Mesendoderm (in vitro differentiated cells): ENCODE measurements at regions not wholly inside any gene's neighbourhood (a gene's known extent, or its start where the extent isn't known, plus 50 kb on each side); places are given as distances from the start of the nearest gene placed in this dataset.

ENCODE experiments used
- DNase-seq: peaks from one replicate; pipeline ENCODE4 v3.0.0; 2013
- H2AK5ac ChIP-seq: 2 replicates; pipeline ENCODE4 v1.6.1; 2013; ENCODE audit warnings: low read length, inconsistent platforms
- H2BK120ac ChIP-seq: 2 replicates; pipeline ENCODE4 v1.6.1; 2013; ENCODE audit warnings: low read depth, mild to moderate bottlenecking, low read length, moderate library complexity, mixed read lengths
- H2BK15ac ChIP-seq: replicated peaks from 2 replicates; pipeline ENCODE4 v1.6.1; 2013; ENCODE audit warnings: low read depth, mild to moderate bottlenecking, moderate library complexity
- H2BK5ac ChIP-seq: 2 replicates; pipeline ENCODE4 v1.6.1; 2013; ENCODE audit warnings: low read length, inconsistent platforms
- H3K18ac ChIP-seq: 2 replicates; pipeline ENCODE4 v1.6.1; 2013; ENCODE audit warnings: mild to moderate bottlenecking, low read length, mixed read lengths
- H3K23ac ChIP-seq: one replicate; pipeline ENCODE4 v1.6.1; 2013; ENCODE audit warnings: low read length
- H3K27ac ChIP-seq: 2 replicates; pipeline ENCODE4 v1.5.1; 2013; ENCODE audit warnings: low read depth, mild to moderate bottlenecking, inconsistent platforms, low read length, moderate library complexity
- H3K27me3 ChIP-seq: 2 replicates; pipeline ENCODE4 v1.6.1; 2013; ENCODE audit warnings: low read length, control low read depth, mild to moderate bottlenecking, inconsistent platforms; ENCODE audit not compliant: insufficient read depth, poor library complexity
- H3K36me3 ChIP-seq: 2 replicates; pipeline ENCODE4 v1.6.1; 2013; ENCODE audit warnings: low read length, inconsistent platforms; ENCODE audit not compliant: control insufficient read depth, insufficient read depth
- H3K4ac ChIP-seq: one replicate; pipeline ENCODE4 v1.6.1; 2013; ENCODE audit warnings: low read depth, mild to moderate bottlenecking, low read length, moderate library complexity
- H3K4me1 ChIP-seq: 2 replicates; pipeline ENCODE4 v1.6.1; 2013; ENCODE audit warnings: low read depth, low read length, inconsistent platforms; ENCODE audit not compliant: control insufficient read depth
- H3K4me2 ChIP-seq: 2 replicates; pipeline ENCODE4 v1.6.1; 2013; ENCODE audit warnings: low read length
- H3K4me3 ChIP-seq: 2 replicates; pipeline ENCODE4 v1.5.1; 2013; ENCODE audit warnings: mild to moderate bottlenecking, low read length
- H3K56ac ChIP-seq: one replicate; pipeline ENCODE4 v1.6.1; 2013; ENCODE audit warnings: low read length
- H3K79me1 ChIP-seq: 2 replicates; pipeline ENCODE4 v1.6.1; 2013; ENCODE audit warnings: low read length, inconsistent platforms
- H3K79me2 ChIP-seq: 2 replicates; pipeline ENCODE4 v1.6.1; 2013; ENCODE audit warnings: mild to moderate bottlenecking, low read length; ENCODE audit not compliant: control insufficient read depth, insufficient read depth
- H3K9ac ChIP-seq: 2 replicates; pipeline ENCODE4 v1.6.1; 2013; ENCODE audit warnings: low read length, inconsistent platforms
- H4K5ac ChIP-seq: one replicate; pipeline ENCODE4 v1.6.1; 2013; ENCODE audit warnings: low read length
- H4K8ac ChIP-seq: one replicate; pipeline ENCODE4 v1.6.1; 2013; ENCODE audit warnings: low read depth, mild to moderate bottlenecking, control low read depth, low read length, moderate library complexity
- WGBS: extraction: QIAGEN DNeasy Blood & Tissue Kit; methylation state at CpG from one replicate; pipeline ENCODE4 v1.1.7; 2013; ENCODE audit warnings: low lambda C conversion rate, missing lambda C conversion rate; ENCODE audit not compliant: insufficient coverage; ENCODE audit errors: extremely low coverage; 5-methylcytosine and 5-hydroxymethylcytosine counted together

GRCh38 chr10:105864854-105865253, 1223.8 kb downstream of the SORCS3 start:
- no CpG with 5 or more reads among the region's 2 CpGs for WGBS
- no peak overlapping the region for H3K4me3 ChIP-seq
- no peak overlapping the region for H2BK120ac ChIP-seq
- H3K79me1 ChIP-seq: no peaks in the 10 kb centered on the region
- no peak overlapping the region for H3K18ac ChIP-seq
- no peak overlapping the region for H3K23ac ChIP-seq
- H3K4ac ChIP-seq: no peak overlapping the region
- H3K4me2 ChIP-seq: no peak overlapping the region
- H3K79me2 ChIP-seq: no peaks in the 10 kb centered on the region
- no peak overlapping the region for H2BK5ac ChIP-seq
- no peak overlapping the region for H3K27ac ChIP-seq
- H4K8ac ChIP-seq: no peak overlapping the region
- no peak overlapping the region for H2BK15ac ChIP-seq
- no peaks in the 10 kb centered on the region for H3K27me3 ChIP-seq
- no peak overlapping the region for H3K56ac ChIP-seq
- H3K9ac ChIP-seq: no peak overlapping the region
- no peak overlapping the region for H2AK5ac ChIP-seq
- no peaks in the 10 kb centered on the region for H3K36me3 ChIP-seq
- no peak for DNase-seq
- no peak overlapping the region for H4K5ac ChIP-seq
- no peaks in the 10 kb centered on the region for H3K4me1 ChIP-seq

- no peak overlapping the region for H3K4ac ChIP-seq
- no peak overlapping the region for H4K5ac ChIP-seq
- no peaks in the 10 kb centered on the region for H3K36me3 ChIP-seq
- no peak overlapping the region for H3K27ac ChIP-seq
- no peaks in the 10 kb centered on the region for H3K79me1 ChIP-seq
- H3K23ac ChIP-seq: no peak overlapping the region
- no peak overlapping the region for H3K9ac ChIP-seq
- H3K79me2 ChIP-seq: no peaks in the 10 kb centered on the region
- no peak overlapping the region for H3K4me2 ChIP-seq
- no CpG with 5 or more reads among the region's 4 CpGs for WGBS
- H3K27me3 ChIP-seq: no peaks in the 10 kb centered on the region
- no peak overlapping the region for H3K56ac ChIP-seq
- no peak overlapping the region for H2AK5ac ChIP-seq
- no peak overlapping the region for H2BK120ac ChIP-seq
- no peak overlapping the region for H2BK5ac ChIP-seq
- no peak overlapping the region for H3K4me3 ChIP-seq
- H4K8ac ChIP-seq: no peak overlapping the region
- no peak overlapping the region for H3K18ac ChIP-seq
- H3K4me1 ChIP-seq: no peaks in the 10 kb centered on the region
- no peak overlapping the region for H2BK15ac ChIP-seq
- no peak for DNase-seq
Measured at GRCh38 chr10:105857268-105858264, 1216.5 kb downstream of the SORCS3 start.

- DNase-seq: no peak
- H3K27ac ChIP-seq: no peak overlapping the region
- no peak overlapping the region for H3K18ac ChIP-seq
- H3K4ac ChIP-seq: no peak overlapping the region
- no peak overlapping the region for H4K8ac ChIP-seq
- H3K27me3 ChIP-seq: no peaks in the 10 kb centered on the region
- no peak overlapping the region for H3K56ac ChIP-seq
- WGBS: no CpG with 5 or more reads among the region's 2 CpGs
- H3K4me1 ChIP-seq: no peaks in the 10 kb centered on the region
- no peak overlapping the region for H3K4me2 ChIP-seq
- no peak overlapping the region for H3K4me3 ChIP-seq
- no peaks in the 10 kb centered on the region for H3K36me3 ChIP-seq
- no peak overlapping the region for H2BK5ac ChIP-seq
- H2AK5ac ChIP-seq: no peak overlapping the region
- H3K23ac ChIP-seq: no peak overlapping the region
- H2BK15ac ChIP-seq: no peak overlapping the region
- no peak overlapping the region for H3K9ac ChIP-seq
- no peaks in the 10 kb centered on the region for H3K79me1 ChIP-seq
- H2BK120ac ChIP-seq: no peak overlapping the region
- no peak overlapping the region for H4K5ac ChIP-seq
- no peaks in the 10 kb centered on the region for H3K79me2 ChIP-seq
Measured at GRCh38 chr10:105855791-105856190, 1214.7 kb downstream of the SORCS3 start.

- no peak overlapping the region for H3K9ac ChIP-seq
- no peak overlapping the region for H2BK15ac ChIP-seq
- H3K18ac ChIP-seq: no peak overlapping the region
- no peaks in the 10 kb centered on the region for H3K4me1 ChIP-seq
- no peak overlapping the region for H2BK120ac ChIP-seq
- no peak overlapping the region for H3K56ac ChIP-seq
- DNase-seq: no peak
- no peak overlapping the region for H3K4me3 ChIP-seq
- H3K4me2 ChIP-seq: no peak overlapping the region
- H3K27me3 ChIP-seq: no peaks in the 10 kb centered on the region
- H3K4ac ChIP-seq: no peak overlapping the region
- H3K36me3 ChIP-seq: no peaks in the 10 kb centered on the region
- H4K5ac ChIP-seq: no peak overlapping the region
- no peak overlapping the region for H4K8ac ChIP-seq
- H2AK5ac ChIP-seq: no peak overlapping the region
- no peaks in the 10 kb centered on the region for H3K79me2 ChIP-seq
- H2BK5ac ChIP-seq: no peak overlapping the region
- no peak overlapping the region for H3K27ac ChIP-seq
- H3K23ac ChIP-seq: no peak overlapping the region
- H3K79me1 ChIP-seq: no peaks in the 10 kb centered on the region
- no CpG with 5 or more reads among the region's 12 CpGs for WGBS
Measured at GRCh38 chr10:105844676-105845570, 1203.8 kb downstream of the SORCS3 start.

GRCh38 chr10:105844241-105844640, 1203.2 kb downstream of the SORCS3 start:
- Histone ChIP-seq H3K23ac (no peak overlapping the region), H3K79me2 (no peaks in the 10 kb centered on the region), H3K79me1 (no peaks in the 10 kb centered on the region), H2BK5ac (no peak overlapping the region), H3K27ac (no peak overlapping the region), H2BK15ac (no peak overlapping the region), H2BK120ac (no peak overlapping the region), H3K18ac (no peak overlapping the region), H3K36me3 (no peaks in the 10 kb centered on the region), H3K56ac (no peak overlapping the region), H3K27me3 (no peaks in the 10 kb centered on the region), H3K4me3 (no peak overlapping the region), H3K4me2 (no peak overlapping the region), H2AK5ac (no peak overlapping the region), H4K5ac (no peak overlapping the region), H3K4ac (no peak overlapping the region), H3K4me1 (no peaks in the 10 kb centered on the region), H4K8ac (no peak overlapping the region), H3K9ac (no peak overlapping the region)
- DNase-seq: no peak
- no CpG with 5 or more reads among the region's 4 CpGs for WGBS
